K562 (cell line): ENCODE measurements at regions not wholly inside any gene's neighbourhood (a gene's known extent, or its start where the extent isn't known, plus 50 kb on each side); places are given as distances from the start of the nearest gene placed in this dataset.

Source experiments
- ATAC-seq: fragments of 200-7000 bp; cut with Tn5 transposase; 3 replicates; pipeline ENCODE4 v1.9.1; 2020; ENCODE audit warnings: moderate library complexity
- BruUV-seq: library from RNA; stranded (reverse); fragments of 400-500 nt; replicated peaks from 2 replicates; lab custom pipeline; 2021; lab: Mats Ljungman, UMichigan
- CTCF ChIA-PET: fragments of 300-600 bp; formaldehyde crosslinking; extraction: SDS; loops from one replicate; lab custom pipeline; 2021; ENCODE audit warnings: low intra/inter-chr PET ratio; lab: Yijun Ruan, JAX
- POLR2A ChIA-PET: fragments of 300-600, 350-650 bp; sonication (Branson Sonifier 250); formaldehyde crosslinking; extraction: SDS; loops from one replicate; lab custom pipeline; 2021; ENCODE audit warnings: antibody characterized with exemption, inconsistent platforms; lab: Yijun Ruan, JAX
- DNase-seq, 4 experiments: peaks; one replicate each; pipeline versions ENCODE4 v3.0.0 to v3.0.0-alpha.2; 2011 to 2018; ENCODE audit warnings: low spot score in 3 of 4, mixed read lengths in 3 of 4; ENCODE audit errors: extremely low read depth in 1 of 4
- FAIRE-seq: peaks from 2 replicates; lab custom pipeline; 2011; peaks lifted over from hg19 to GRCh38; lab: Jason Lieb, UNC
- H2AFZ ChIP-seq: 2 replicates; pipeline ENCODE4 v1.6.0; 2011; ENCODE audit warnings: low read depth, low read length, control low read depth, inconsistent platforms
- H3K27ac ChIP-seq: fragments of 200-600 bp; 3 replicates; pipeline ENCODE4 v1.8.0; 2011; ENCODE audit warnings: low read depth, mild to moderate bottlenecking, control low read depth, inconsistent platforms, low read length, moderate library complexity, mixed read lengths; ENCODE audit errors: extremely low read depth
- H3K27me3 ChIP-seq, 2 experiments: fragments of 300-600 bp in 1 of 2; 2 replicates in 1 of 2; 3 replicates in 1 of 2; pipeline versions ENCODE4 v1.6.0 to v1.8.0; 2011; ENCODE audit warnings: inconsistent platforms in 2 of 2, low read length in 2 of 2, mild to moderate bottlenecking in 1 of 2, mixed read lengths in 1 of 2, moderate library complexity in 1 of 2; ENCODE audit not compliant: control insufficient read depth in 2 of 2, insufficient read depth in 2 of 2
- H3K36me3 ChIP-seq: fragments of 300-600 bp; 3 replicates; pipeline ENCODE4 v1.8.0; 2011; ENCODE audit warnings: mild to moderate bottlenecking, low read length, inconsistent platforms; ENCODE audit not compliant: control insufficient read depth, insufficient read depth
- H3K4me1 ChIP-seq, 2 experiments: fragments of 200-600 bp in 1 of 2; replicated peaks in 1 of 2; 2 replicates in 1 of 2; 3 replicates in 1 of 2; pipeline versions ENCODE4 v1.5.1 to v1.8.0; 2011; ENCODE audit warnings: inconsistent platforms in 2 of 2, low read length in 2 of 2, mild to moderate bottlenecking in 1 of 2, mixed read lengths in 1 of 2, moderate library complexity in 1 of 2; ENCODE audit not compliant: control insufficient read depth in 2 of 2, insufficient read depth in 2 of 2
- H3K4me2 ChIP-seq: 2 replicates; pipeline ENCODE4 v1.6.1; 2011; ENCODE audit warnings: low read length, control low read depth, inconsistent platforms, mixed read lengths; ENCODE audit not compliant: insufficient read depth
- H3K4me3 ChIP-seq: fragments of 200-600 bp; sonication (generic), shearing (Covaris generic); 2 replicates; pipeline ENCODE4 v1.5.1; 2016; ENCODE audit warnings: control low read depth, inconsistent platforms
- H3K79me2 ChIP-seq: fragments of 200-600 bp; 3 replicates; pipeline ENCODE4 v1.8.0; 2011; ENCODE audit warnings: low read length, inconsistent platforms; ENCODE audit not compliant: control insufficient read depth, insufficient read depth
- H3K9ac ChIP-seq, 2 experiments: 2 replicates each; pipeline versions ENCODE4 v1.6.0 to v1.6.1; 2011; ENCODE audit warnings: low read depth in 2 of 2, low read length in 2 of 2, control low read depth in 1 of 2, inconsistent platforms in 1 of 2, mild to moderate bottlenecking in 1 of 2, mixed read lengths in 1 of 2; ENCODE audit not compliant: insufficient read depth in 1 of 2
- H3K9me1 ChIP-seq: one replicate; pipeline ENCODE4 v1.6.0; 2011; ENCODE audit warnings: inconsistent platforms, mild to moderate bottlenecking, low read length, moderate library complexity; ENCODE audit not compliant: control insufficient read depth, insufficient read depth
- H3K9me3 ChIP-seq: replicated peaks from 2 replicates; pipeline ENCODE4 v1.5.1; 2011; ENCODE audit warnings: low read depth, low read length, inconsistent platforms; ENCODE audit not compliant: control insufficient read depth, insufficient read depth
- H4K20me1 ChIP-seq: replicated peaks from 2 replicates; pipeline ENCODE4 v1.6.1; 2011; ENCODE audit warnings: low read length, inconsistent platforms, mixed read lengths; ENCODE audit not compliant: control insufficient read depth, insufficient read depth
- ARNT ChIP-seq, 2 experiments: fragments of 450-650 bp; IDR thresholded peaks; 2 replicates each; pipeline ENCODE4 v1.6.1; 2016; ENCODE audit warnings: mild to moderate bottlenecking in 1 of 2
- FOXK1 ChIP-seq: sonication (generic); formaldehyde crosslinking; IDR thresholded peaks from 2 replicates; pipeline ENCODE4 v1.8.0; 2022; ENCODE audit warnings: missing genetic modification reagents, mild to moderate bottlenecking, borderline replicate concordance
- IFI16 ChIP-seq: fragments of 250-450 bp; sonication (Bioruptor Pico); IDR thresholded peaks from 2 replicates; pipeline ENCODE4 v2.1.2; 2022; ENCODE audit warnings: mild to moderate bottlenecking, inconsistent platforms
- ILF3 ChIP-seq: fragments of 450-650 bp; IDR thresholded peaks from 2 replicates; pipeline ENCODE4 v1.6.1; 2018; ENCODE audit warnings: antibody characterized with exemption, mild to moderate bottlenecking, moderate library complexity, borderline replicate concordance
- NCOA2 ChIP-seq, 2 experiments: fragments of 450-650 bp; IDR thresholded peaks; 2 replicates each; pipeline ENCODE4 v1.6.1; 2018; ENCODE audit warnings: mild to moderate bottlenecking in 2 of 2, moderate library complexity in 1 of 2; ENCODE audit not compliant: partially characterized antibody in 2 of 2
- NCOR1 ChIP-seq: fragments of 450-650 bp; IDR thresholded peaks from 2 replicates; pipeline ENCODE4 v1.6.1; 2016; ENCODE audit warnings: mild to moderate bottlenecking, moderate library complexity
- NELFE ChIP-seq: IDR thresholded peaks from 2 replicates; pipeline ENCODE4 v1.6.1; 2011; ENCODE audit warnings: mild to moderate bottlenecking; ENCODE audit not compliant: insufficient read depth, insufficient read length
- NFRKB ChIP-seq: fragments of 450-650 bp; IDR thresholded peaks from 2 replicates; pipeline ENCODE4 v1.6.1; 2016; ENCODE audit warnings: low read depth
- SLC30A9 ChIP-seq: fragments of 250-450 bp; sonication (Bioruptor Pico); IDR thresholded peaks from 2 replicates; pipeline ENCODE4 v1.8.0; 2022; ENCODE audit warnings: mild to moderate bottlenecking, moderate library complexity
- SMAD4 ChIP-seq: fragments of 250-450 bp; sonication (Bioruptor Pico); conservative IDR thresholded peaks from 2 replicates; pipeline ENCODE4 v1.8.0; 2021; ENCODE audit warnings: inconsistent platforms, mild to moderate bottlenecking, moderate library complexity
- SP1 ChIP-seq: sonication (generic); formaldehyde crosslinking; IDR thresholded peaks from 2 replicates; pipeline ENCODE4 v1.8.1; 2022; ENCODE audit warnings: mild to moderate bottlenecking, missing genetic modification reagents
- TCFL5 ChIP-seq: fragments of 250-450 bp; sonication (Bioruptor Pico); conservative IDR thresholded peaks from 2 replicates; pipeline ENCODE4 v1.6.1; 2021; ENCODE audit warnings: mild to moderate bottlenecking, moderate library complexity, matching md5 sums
- YBX1 ChIP-seq: fragments of 450-650 bp; IDR thresholded peaks from 2 replicates; pipeline ENCODE4 v1.7.1; 2016; ENCODE audit warnings: mild to moderate bottlenecking
- ZEB2 ChIP-seq: fragments of 450-650 bp; IDR thresholded peaks from 2 replicates; pipeline ENCODE4 v1.6.1; 2016
- ZNF79 ChIP-seq: fragments of 250-450 bp; sonication (Bioruptor Pico); IDR thresholded peaks from 2 replicates; pipeline ENCODE4 v1.4.0; 2020; ENCODE audit warnings: low read depth, mild to moderate bottlenecking, moderate library complexity
- WGBS: fragments of 100-300 bp; shearing (Covaris generic); methylation state at CpG from one replicate; pipeline ENCODE4 v1.1.6; 2016; ENCODE audit warnings: low coverage, mixed read lengths; ENCODE audit not compliant: insufficient coverage; ENCODE audit errors: missing lambda C conversion rate; 5-methylcytosine and 5-hydroxymethylcytosine counted together
- in situ Hi-C: fragments of 300-500 bp; cut with MboI; formaldehyde crosslinking; loops from 4 replicates; pipeline ENCODE4 v1.15.0; 2018; ENCODE audit warnings: inconsistent platforms, mixed read lengths
- intact Hi-C: fragments of 100-400 bp; cut with micrococcal nuclease; formaldehyde crosslinking; loops from 2 replicates; pipeline ENCODE4 v1.14.2; 2022
- TF ChIP-seq, protein P1 (sequence below), 2 experiments: IDR thresholded peaks in 1 of 2; conservative IDR thresholded peaks in 1 of 2; 2 replicates each; pipeline ENCODE4 v1.6.1; 2016; ENCODE audit warnings: low read depth in 2 of 2, mild to moderate bottlenecking in 1 of 2, missing compliant biosample characterization in 1 of 2, missing genetic modification characterization in 1 of 2, moderate library complexity in 1 of 2

GRCh38 chr6:6503191-6503590 lies 85.3 kb upstream of the LY86 start:
- no peak for ATAC-seq
- BruUV-seq, result no TSS peak
- Histone ChIP-seq H3K27ac (no peak overlapping the region), H2AFZ (no peak overlapping the region), H3K27me3 (no peaks in the 10 kb centered on the region), H3K4me3 (no peak overlapping the region), H3K9ac (no peak overlapping the region), H3K36me3 (no peaks in the 10 kb centered on the region), H3K4me2 (no peak overlapping the region), H4K20me1 (no peaks in the 10 kb centered on the region), H3K9me1 (no peaks in the 10 kb centered on the region), H3K4me1 (no peaks in the 10 kb centered on the region), H3K79me2 (no peaks in the 10 kb centered on the region), H3K9me3 (no peaks in the 10 kb centered on the region)
- ChIA-PET CTCF (no interaction called here), POLR2A (interaction anchor here (0.5 to 0.7 kb wide), 3 partner anchors 29 to 327 kb away, joined by 3 read pairs; no protein-coding TSS in a partner anchor)
- DNase-seq, result no peak
- intact Hi-C loops, result no loop called here
- in situ Hi-C loops, result no loop called here
- no peak for FAIRE-seq
- TF ChIP-seq ILF3, result no peak
- TF ChIP-seq SLC30A9 (CRISPR knock-in tag), result no peak
- TF ChIP-seq SMAD4 (CRISPR knock-in tag), result no peak
- TF ChIP-seq ARNT (IDR thresholded peaks at IDR 0.05), result no peak
- no peak for TF ChIP-seq ZNF79 (CRISPR knock-in tag)
- TF ChIP-seq FOXK1 (CRISPR knock-in tag), result no peak
- TF ChIP-seq NCOA2 (IDR thresholded peaks at IDR 0.05; ENCODE audit: partially characterized antibody in 2 of 2), result no peak
- TF ChIP-seq NCOR1, result no peak
- no peak for TF ChIP-seq NFRKB
- TF ChIP-seq IFI16 (CRISPR knock-in tag), result no peak
- TF ChIP-seq, protein P1, sequence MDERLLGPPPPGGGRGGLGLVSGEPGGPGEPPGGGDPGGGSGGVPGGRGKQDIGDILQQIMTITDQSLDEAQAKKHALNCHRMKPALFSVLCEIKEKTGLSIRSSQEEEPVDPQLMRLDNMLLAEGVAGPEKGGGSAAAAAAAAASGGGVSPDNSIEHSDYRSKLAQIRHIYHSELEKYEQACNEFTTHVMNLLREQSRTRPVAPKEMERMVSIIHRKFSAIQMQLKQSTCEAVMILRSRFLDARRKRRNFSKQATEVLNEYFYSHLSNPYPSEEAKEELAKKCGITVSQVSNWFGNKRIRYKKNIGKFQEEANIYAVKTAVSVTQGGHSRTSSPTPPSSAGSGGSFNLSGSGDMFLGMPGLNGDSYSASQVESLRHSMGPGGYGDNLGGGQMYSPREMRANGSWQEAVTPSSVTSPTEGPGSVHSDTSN (CRISPR knock-in tag; IDR thresholded peaks at IDR 0.05; ENCODE audit: low read depth), result no peak
- TF ChIP-seq, protein P1 (tag; conservative IDR thresholded peaks at IDR 0.05; ENCODE audit: low read depth), result no peak
- TF ChIP-seq ZEB2, result no peak
- no peak for TF ChIP-seq SP1 (CRISPR knock-in tag)
- no peak for TF ChIP-seq YBX1
- no peak for TF ChIP-seq NELFE
- TF ChIP-seq TCFL5 (CRISPR knock-in tag), result no peak
- WGBS, result under 1% methylated on average over 7 of the region's 7 CpGs
